GM03348 (cell line): ENCODE measurements at regions not wholly inside any gene's neighbourhood (a gene's known extent, or its start where the extent isn't known, plus 50 kb on each side); places are given as distances from the start of the nearest gene placed in this dataset.

ENCODE experiments used
- DNase-seq: peaks from one replicate; pipeline ENCODE4 v3.0.0; 2012; ENCODE audit warnings: low spot score

DNA sequence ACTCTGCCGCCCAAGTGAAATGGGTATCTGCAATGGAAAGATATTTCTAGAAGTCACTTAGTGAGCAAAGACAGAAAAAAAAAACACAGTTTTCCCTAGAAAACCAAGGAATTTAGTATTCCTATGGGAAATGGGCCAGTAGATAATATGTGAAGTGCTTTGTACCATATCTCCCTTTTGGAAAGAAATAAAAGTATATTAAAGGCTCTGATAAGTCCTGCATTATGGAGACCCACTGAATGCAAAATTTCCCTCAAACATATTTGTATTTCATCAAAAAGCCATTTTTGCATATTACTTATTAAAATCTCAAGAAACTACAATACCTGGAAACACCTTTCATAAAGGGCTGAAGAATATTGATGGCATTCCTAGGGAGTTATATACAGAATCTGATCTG, 51.6 kb upstream of the DYNLRB2 start:
- no peak for DNase-seq

DNA sequence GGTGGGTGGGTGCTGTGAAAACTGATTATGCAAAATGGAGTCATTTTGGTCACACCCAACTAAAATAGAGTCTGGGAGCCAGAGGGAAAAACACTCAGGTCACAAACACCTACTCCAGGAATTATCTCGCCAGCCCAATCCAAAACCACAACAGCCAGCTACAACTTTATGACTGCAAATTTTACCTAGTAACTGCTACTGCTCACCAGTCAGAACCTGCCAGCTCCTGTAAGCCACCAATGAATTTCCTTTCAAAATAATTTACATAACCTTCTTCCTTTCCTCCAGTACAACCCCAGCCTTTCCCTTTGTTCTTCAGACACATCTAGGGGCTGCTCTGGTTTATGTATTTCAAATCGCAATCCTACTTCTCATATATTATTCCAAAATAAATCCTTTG, 52.6 kb upstream of the DYNLRB2 start:
- DNase-seq, result no peak

DNA sequence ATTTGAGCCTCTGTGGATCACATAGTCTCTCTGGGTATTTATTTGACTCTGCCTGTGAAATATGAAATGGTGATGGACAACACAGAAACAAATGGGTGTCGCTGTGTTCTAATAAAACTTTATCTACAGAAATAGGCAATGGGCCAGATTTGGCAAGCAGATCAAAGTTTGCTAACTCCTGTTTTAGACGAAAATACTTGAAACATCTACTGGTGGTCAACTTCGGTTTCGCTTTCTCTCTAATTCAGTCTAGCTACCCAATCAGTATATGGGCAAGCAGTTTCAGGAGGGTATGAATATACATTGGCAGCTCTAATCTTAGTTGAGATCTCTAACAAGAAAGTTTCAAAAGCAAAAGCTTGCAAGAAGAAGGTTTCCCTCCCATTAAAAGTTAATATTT, 60.1 kb upstream of the DYNLRB2 start:
- no peak for DNase-seq

DNA sequence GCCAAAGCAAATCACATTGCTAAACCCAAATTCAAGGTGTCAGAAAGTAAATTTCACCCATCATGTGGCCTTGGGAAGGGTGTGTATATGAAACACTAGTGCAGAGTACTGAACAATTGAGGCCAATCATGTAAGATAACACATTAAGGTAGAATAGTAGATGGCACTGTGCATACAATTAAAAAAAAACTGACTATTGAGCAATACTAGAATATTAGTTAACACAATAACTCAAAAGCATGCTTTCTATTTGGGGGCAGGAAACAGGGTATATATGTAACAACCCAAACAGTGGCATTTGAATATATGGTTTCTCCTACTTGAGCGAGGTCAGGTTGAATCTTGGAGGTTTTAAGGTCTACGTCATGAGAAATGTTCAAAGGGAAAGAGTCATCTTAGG, 63.0 kb upstream of the DYNLRB2 start:
- no peak for DNase-seq

DNA sequence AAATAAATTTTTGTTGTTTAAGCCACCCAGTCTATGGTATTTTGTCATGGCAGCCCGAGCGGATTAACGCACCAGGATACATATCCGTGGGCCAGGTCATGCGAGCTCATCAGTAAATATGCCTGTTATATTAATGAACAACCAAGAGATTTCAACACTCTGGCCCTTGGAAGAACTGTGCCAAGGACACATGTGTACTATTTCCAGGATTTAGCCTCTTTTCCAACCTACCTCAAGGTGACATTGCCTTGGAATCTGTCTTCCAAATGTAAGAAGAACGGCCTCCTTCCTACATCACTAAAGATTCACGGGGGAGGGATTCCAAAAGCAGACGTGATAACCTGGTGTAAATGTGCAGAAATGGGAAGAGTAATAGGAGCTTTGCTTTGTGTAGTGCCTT, 72.8 kb upstream of the DYNLRB2 start:
- no peak for DNase-seq

DNA sequence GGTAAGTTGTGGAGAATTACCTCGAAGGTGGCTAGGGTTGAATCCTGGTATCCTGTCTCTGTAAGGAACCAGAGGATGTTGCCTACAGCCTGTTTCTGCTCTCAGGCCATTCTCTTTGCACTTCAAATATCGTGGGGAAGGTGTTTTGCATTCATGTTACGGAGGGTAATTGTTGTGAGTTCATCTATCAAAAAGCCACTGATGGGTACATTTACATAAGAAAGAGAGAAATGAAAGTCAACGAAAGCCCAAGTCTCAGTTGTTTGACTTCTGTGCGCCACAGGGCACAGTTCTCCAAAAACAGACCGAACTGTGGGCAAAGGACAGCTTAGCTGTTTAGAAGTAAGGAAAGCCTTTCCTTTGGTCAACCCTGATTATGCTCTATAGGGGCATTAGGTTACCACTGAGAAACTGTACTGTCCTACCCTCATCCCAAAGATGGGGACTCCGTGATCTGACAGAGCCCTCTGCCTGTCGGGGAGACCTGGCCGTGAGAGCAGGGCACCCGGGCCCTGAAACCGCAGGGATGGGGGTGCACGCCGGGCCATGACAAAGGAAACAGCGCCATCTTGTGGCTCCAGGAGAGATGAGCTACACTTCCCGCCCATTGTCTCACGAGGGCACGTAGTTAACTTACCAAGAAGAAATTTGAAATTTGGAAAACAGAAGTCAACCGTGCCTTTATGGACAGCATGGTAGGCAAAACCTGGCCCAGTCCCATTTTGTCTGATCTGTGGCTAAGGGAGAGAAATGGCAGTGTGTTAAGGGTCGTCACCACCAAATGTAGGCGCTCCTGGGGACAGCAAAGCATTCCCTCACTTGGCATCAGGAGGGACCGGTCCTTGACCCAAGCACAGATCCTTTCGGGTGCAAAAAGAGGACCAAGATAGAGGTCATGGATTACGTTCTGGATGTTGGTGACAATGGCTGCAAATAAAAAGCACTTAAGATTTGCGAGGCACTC, 74.5 kb upstream of the DYNLRB2 start:
- peak; percentile 87 for DNase-seq

DNA sequence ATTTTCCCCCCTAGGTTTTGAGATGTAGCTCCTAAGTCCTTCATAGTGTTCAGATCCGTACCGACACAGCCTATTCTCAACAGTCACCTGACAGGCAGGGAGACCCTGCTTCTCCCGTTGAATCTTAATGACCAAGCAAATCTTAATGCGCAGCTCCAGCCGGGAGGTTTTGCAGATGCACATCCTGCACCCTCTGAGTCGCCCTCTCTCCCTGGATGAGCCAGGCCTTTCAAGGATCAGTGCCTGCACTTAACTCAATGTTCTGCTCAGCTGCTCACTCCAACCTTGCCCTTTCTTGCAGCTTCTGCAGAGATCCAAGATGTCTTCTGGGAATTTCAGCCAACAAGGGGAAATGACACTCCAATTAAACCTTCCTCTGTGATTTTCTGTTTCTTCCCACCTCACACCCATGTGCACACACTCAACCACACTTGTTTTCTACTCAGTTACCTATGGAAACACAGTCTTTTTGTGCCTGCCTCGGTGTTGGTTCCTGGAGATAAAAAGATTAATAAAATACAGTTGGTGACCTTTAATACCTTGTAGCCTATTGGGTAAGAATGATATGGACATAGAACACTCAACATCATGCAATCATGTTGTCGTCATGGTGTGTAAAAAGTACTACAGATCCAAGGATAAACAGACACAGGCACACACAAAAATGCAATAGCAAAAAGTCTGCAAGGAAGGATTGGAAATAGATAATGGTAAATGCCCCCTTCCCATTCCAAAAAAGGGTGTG, 76.9 kb upstream of the DYNLRB2 start:
- DNase-seq, result no peak

DNA sequence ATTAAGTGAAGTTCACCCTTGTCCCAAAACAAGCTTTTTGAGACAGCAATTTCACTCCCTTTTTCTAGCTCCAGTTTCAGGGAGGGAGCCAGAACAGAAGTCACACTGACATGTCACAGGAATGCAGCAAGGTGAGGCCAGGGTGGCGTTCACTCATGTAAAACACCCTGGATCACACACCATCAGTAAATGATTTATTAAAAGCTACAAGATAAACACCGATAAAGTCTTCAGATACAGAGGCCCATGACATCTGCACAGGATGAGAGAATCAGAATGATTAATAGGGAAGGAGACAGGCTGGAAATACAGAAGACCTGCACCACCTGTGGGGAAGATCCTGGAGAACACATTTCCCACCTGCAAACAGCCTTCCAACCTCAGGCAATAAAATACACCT, 77.5 kb upstream of the DYNLRB2 start:
- DNase-seq, result no peak

DNA sequence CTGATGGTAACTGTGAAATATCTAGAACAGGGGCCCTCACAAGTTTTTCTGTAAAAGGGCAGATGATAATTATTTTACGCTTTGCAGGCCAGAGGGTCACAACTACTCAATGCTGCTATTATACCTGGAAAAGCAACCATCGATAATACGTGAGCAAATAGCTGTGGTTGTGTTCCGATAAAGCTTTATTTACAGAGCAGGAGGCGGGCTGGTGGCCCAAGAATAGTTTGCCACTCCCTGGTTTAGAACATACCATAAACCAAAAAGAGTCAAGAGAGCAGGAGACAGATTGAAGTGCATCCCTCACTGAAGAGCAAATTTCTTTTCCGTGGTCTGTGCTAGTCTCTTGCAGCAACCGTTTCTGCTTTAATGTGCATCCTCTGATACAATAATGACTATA, 77.9 kb upstream of the DYNLRB2 start:
- no peak for DNase-seq

DNA sequence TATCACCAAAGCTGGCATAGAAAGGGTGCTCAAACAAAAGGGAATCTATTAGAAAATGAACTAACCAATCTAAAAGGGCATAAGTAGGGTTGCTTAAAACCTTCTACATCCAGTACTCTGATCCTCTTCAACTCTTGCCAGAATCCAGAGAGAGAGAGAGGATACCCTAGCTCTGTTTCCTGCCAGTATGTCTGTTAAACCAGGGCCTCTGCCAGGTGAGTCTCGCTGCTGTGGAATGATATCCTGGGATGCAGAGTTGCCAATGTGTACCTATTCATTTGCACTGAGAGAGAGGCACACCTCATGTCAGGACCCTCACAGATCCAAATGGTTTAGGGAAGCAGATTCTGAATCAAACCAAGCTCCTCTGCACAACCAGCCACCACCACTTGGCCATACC, 79.8 kb upstream of the DYNLRB2 start:
- DNase-seq, result no peak

DNA sequence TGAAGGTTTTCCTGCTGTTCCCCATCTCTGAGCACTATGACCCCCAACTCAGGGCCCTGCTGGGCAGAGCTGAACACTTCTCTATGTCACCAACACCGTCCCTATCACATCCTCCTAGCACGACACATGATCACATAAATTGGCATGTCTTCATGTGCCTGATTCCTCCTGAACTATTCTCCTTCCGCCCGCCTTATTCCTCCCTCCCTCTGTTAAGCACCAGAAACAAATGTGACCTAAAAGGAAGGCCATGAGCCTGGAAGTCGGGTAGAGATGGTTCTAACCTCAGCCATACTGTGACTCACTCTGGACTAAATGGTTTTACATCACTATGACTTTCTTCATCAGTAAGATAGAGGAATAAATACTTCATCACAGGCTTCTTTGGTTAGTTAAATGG, 80.8 kb upstream of the DYNLRB2 start:
- peak; percentile 10 for DNase-seq

DNA sequence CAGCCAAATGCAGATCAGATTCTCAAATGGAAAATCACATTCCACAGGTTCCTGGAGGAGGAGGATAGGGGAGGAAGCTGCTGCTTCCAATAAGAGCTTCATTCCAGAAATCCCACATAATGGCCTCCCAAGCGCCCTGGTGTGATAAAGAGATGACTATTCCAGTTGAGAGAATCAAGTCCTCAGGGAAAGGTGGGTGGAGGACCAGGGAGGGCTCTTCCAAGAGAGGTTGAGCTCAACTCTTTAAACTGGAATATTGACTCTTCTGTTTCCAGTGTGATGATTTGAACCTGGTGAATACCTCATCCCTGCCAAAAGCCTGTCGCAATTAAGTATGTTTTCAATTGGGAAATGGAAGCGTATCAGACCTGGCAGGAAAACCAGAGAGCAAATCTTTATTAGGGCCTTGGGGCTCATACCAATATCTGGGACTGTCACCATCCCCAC, 81.4 kb upstream of the DYNLRB2 start:
- DNase-seq, result peak; percentile 55

DNA sequence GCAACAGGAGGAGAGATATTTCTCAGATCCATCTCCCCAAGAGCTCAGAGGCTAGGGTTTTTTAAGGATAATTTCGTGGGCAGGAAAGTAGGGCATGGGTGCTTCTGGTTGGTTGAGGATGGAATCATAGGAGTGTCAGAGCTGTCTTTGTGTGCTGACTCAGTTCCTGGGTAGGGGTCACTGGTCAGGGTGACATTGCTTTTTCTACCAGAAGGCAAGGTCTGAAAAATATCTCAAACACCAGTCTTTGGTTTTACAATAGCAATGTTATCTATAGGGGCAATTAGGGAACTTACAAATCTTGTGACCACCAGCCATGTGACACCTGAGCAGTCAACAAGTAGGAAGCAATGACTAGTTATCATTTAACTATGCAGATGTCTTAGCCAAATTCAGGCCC, 82.9 kb upstream of the DYNLRB2 start:
- DNase-seq, result no peak

DNA sequence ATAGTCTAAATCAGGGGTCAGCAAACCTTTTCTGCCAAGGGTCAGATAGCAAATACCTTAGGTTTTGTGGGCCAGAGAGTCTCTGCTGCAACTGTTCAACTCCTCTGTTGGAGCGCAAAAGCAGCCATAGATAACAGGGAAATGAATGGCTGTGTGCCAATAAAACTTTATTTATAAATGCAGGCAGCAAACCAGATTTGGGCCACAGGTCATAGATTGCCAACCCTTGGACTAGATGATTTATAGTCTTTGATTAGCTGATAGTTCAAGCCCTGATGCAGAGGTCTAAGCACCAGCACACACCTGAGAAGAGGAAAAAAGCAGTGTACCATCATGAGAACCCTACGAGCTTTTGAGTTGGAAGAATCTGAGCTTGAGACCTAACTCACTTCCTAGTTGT, 86.0 kb upstream of the DYNLRB2 start:
- no peak for DNase-seq

DNA sequence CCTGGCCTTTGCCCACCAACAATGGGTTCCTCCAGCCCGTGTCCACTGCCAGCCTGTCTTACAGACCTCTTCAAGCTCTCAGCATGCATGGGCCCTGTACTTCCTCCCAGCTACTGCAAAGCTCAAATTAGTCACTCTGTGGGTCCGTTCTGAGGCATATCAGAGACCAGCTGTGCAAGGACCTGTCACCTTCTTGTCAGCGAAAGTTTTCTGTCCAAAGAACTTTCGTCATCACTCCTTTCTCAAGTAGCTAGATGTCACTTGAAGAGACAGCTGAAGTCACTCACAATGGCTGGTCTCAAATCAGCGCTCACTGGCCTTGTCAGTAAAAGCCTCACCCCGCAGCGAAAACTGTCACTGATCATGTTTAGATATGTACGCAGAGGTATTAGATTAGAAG, 91.4 kb upstream of the DYNLRB2 start:
- DNase-seq, result no peak

DNA sequence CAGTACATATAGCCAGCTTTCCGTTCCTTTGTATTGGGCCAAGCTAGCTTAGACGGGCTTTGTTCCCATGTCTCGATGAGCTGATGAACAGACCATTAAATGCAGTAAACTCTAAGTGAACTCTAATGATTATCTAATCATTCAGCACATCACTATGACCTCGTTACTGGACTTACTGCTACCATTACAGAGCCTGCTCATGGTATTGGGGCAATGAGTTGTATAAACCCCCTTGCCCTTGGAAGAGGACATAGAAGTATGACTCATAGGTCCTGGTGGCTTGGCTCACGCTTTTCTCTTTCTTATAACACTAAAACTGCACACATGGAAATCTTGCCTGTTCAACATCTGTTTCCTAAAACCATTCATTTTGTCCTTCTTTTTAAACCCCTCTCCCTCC, 93.6 kb upstream of the DYNLRB2 start:
- no peak for DNase-seq

DNA sequence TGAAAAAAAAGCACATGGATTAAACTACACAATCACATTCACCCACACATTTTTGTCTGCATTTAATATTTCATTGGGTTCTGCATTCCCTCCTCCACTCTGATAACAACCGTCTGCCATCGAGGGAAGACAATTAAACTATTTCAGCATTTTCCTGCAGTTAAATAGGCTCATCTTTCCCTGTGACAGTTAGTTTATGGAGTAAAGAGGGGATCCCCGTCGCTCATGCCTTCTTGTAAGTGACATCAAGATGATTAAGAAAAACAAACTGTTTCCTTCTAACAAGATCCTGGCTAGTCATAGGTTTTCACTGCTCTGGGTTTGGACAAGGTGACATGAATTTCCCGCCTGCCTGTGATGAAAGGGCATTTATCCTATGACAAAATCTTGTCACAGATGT, 98.0 kb upstream of the DYNLRB2 start:
- no peak for DNase-seq

DNA sequence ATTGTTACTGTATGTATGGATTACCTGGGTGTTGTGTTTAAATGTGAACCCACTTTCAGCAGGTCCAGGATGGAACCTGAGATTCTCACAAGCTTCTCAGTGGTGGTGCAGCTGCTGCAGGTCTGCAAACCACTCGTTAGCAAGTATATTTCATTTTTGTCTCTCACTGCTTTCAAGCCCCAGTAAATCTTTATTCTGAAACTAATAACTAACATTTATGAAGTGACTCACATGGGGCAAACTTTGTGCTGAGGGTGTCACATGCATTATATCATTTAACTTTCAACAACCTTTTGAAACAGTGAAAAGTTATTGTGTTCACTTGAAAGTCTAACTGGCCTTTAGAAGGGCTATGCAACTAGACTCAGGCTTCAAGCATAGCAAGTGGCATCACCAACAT, 98.9 kb upstream of the DYNLRB2 start:
- DNase-seq, result no peak

DNA sequence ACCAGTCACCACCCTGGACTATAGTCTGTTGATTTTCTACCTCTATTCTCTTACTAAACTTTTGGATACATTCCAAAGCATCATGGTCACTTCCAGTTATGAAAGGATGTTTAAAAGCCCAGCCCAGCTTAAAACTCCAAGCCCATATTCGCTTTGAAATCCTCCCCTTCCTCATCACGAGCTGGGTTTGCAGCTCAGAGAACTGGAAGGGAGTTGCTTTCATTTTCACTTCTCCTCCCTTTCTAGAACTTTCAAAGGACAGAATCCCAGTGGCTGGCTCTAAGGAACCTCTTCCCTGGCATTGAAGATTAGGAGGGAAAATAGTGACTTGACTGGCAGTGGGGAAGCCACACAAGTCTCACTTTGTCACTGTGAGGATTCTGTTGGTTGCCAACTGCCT, 100.1 kb upstream of the DYNLRB2 start:
- DNase-seq, result no peak

DNA sequence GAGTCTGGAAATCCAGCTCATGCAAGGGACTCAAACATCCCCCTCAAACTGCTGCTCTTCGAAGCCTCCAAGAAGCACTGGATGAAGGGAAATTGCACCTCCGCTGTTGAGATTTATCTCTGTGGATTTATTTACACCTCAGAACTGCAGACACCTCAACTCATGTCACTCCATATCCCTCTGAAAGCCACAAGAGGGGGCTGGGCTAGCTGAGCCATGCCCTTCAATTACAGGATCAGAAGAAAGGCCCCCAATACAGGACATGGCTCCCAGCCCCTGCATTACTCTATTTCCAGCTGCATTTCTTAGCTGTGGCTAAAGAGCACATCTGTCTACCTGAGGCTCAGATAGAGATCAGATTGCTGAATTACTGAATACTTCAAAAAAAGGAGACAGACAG, 103.1 kb upstream of the DYNLRB2 start:
- no peak for DNase-seq

DNA sequence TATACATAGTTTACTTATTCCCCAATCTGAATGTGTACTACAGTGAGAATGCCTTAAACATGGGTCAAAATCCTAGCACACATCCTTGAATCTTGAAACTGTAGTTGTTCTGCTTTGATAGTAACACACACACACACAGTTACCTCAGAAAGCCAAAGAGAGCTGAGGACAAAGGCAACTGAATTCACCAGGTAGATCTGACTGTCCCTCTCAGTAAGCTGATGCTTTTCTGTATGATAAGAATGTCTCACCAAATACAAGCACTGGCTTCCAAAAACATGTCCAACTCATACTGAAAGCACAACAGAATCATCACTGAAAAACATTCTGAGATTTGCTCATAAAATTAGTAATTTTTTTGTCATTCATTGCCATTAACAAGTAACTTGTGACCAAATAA, 104.3 kb upstream of the DYNLRB2 start:
- no peak for DNase-seq

DNA sequence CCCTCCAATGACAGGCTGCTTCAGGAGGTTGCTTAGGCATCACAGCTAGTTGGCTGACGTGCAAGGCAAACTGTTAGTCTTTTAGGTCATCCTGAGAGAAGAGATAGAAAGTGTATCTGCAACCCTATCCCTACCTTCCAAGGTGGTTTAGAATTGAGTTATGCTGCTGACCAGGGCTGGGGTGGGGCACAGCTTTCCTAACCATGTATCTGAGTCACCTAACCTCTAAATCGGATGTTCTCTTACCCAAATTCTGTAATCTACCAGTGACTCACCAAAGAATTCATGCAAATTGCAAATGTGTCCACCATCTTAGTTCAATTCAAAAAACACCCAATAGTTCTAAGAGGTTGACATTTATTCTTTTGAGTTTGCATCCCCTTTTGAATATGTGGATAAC, 107.2 kb upstream of the DYNLRB2 start:
- DNase-seq, result no peak

DNA sequence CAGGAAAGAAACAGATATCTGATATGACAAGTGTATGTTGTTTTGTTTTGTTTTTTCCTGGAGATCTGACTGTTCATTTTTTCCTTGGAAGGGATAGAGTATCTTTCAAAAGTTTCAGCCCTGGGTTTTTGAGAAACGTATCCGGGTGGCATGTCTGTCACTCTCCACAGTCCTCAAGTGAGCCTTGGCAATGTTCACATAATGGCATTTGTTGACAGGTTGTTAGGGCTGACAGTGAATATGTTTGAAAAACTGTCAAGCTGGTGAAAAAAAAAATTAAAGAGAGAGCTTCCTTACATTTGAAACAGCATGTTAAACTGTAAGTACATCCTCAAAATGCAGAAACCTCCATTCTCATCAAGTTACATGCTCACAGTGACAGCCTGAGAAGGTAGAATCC, 113.0 kb upstream of the DYNLRB2 start:
- no peak for DNase-seq
